GM10266 (cell line): ENCODE measurements at regions not wholly inside any gene's neighbourhood (a gene's known extent, or its start where the extent isn't known, plus 50 kb on each side); places are given as distances from the start of the nearest gene placed in this dataset.

Experiments
- DNase-seq: peaks from one replicate; pipeline ENCODE4 v3.0.0; 2012; ENCODE audit errors: extremely low spot score
- TF ChIP-seq, protein P1 (sequence below): IDR thresholded peaks from 2 replicates; pipeline ENCODE4 v1.5.1; 2012; ENCODE audit warnings: mild to moderate bottlenecking, low read depth; ENCODE audit not compliant: control insufficient read depth, insufficient read depth; ENCODE audit errors: missing control alignments

DNA sequence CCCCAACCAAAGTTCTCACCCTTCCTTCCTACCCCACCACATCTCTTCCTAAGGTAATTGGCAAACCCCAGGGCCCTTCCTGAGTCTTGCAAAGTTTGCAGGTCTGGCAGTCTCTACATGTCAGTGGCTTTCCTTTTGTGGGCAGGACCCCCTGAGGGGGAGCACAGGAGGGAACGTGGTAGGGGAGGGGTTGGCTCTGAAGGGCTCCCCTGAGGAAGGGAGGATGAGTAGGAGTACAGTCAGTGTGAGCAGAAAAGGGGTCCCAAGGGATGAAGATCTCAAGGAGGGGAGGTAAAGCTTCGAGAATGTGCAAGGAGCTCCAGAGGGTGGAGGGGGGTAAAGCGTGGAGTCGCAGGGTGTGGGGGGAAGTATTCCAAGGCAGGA, 206.9 kb downstream of the RAB11FIP4 start:
- TF ChIP-seq, protein P1, sequence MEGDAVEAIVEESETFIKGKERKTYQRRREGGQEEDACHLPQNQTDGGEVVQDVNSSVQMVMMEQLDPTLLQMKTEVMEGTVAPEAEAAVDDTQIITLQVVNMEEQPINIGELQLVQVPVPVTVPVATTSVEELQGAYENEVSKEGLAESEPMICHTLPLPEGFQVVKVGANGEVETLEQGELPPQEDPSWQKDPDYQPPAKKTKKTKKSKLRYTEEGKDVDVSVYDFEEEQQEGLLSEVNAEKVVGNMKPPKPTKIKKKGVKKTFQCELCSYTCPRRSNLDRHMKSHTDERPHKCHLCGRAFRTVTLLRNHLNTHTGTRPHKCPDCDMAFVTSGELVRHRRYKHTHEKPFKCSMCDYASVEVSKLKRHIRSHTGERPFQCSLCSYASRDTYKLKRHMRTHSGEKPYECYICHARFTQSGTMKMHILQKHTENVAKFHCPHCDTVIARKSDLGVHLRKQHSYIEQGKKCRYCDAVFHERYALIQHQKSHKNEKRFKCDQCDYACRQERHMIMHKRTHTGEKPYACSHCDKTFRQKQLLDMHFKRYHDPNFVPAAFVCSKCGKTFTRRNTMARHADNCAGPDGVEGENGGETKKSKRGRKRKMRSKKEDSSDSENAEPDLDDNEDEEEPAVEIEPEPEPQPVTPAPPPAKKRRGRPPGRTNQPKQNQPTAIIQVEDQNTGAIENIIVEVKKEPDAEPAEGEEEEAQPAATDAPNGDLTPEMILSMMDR = no peak
- DNase-seq = no peak

GRCh38 chr17:31597646-31598398, 206.3 kb downstream of the RAB11FIP4 start:
- TF ChIP-seq, protein P1 = no peak
- no peak for DNase-seq

- DNase-seq = peak; percentile 41
Measured at GRCh38 chr17:31596382-31597323, 205.2 kb downstream of the RAB11FIP4 start.

DNA sequence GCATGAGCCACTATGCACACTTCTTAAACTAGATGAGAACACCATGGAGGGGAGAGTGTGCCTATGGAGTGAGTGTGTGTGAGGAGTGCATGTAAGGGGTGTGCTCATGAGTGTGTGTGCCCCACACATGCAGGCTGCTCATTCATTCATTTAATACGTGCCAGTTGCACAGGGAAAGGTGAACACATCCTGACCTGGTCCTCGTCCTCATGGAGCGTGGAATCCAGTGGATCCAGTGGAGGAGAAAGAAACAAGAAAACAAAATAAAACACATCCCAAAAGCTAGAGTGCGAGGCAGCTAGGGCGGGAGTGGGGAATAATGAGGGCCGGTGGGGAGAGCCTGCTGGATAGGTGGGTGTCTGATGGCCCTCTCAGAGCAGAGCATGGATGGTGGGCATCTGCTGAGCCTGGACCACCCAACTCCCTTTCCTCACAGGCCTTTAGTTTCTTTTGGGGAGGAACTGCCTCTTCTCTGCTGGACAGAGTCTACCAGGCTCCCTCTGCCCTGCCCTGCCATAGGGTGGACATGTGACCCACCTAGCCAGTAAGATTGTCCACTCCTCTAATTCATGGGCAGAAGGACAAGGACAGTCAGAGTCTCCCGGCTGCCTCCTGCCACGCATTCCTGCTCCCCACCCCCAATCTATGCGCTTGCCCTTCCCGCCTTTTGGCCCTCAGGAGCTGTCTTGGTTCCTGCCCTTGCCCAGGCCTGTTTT, 204.3 kb downstream of the RAB11FIP4 start:
- TF ChIP-seq, protein P1 = no peak
- no peak for DNase-seq

More at GRCh38 chr17:31596382-31597323, 205.2 kb downstream of the RAB11FIP4 start:
- TF ChIP-seq, protein P1 = no peak

DNA sequence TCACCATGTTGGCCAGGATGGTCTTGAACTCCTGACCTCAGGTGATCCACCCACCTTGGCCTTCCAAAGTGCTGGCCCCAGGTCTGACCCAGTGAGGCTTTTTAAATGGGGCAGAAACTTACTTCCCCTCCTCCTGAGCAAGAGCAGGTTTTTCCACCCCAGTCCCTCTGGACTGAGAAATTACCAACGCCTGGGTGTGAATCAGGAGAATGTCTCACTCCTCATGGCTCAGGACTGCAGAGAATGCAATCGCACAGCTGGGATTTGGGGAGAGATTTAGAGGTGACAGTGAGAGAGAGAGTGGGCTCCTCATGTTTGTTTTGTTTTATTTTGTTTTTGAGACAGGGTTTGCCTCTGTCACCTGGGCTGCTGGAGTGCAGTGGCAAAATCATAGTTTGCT, 203.6 kb downstream of the RAB11FIP4 start:
- DNase-seq = no peak
- TF ChIP-seq, protein P1 = no peak

- TF ChIP-seq, protein P1 = no peak
- no peak for DNase-seq
Measured at GRCh38 chr17:31594416-31594815, 202.9 kb downstream of the RAB11FIP4 start.
